ENCODE measurements at regions not wholly inside any gene's neighbourhood (a gene's known extent, or its start where the extent isn't known, plus 50 kb on each side); places are given as distances from the start of the nearest gene placed in this dataset.

GRCh38 chr4:3832536-3833220, 66.5 kb downstream of the ADRA2C start:
- no peak for DNase-seq

- no peak for DNase-seq
These were observed 67.3 kb downstream of the ADRA2C start for GRCh38 chr4:3833326-3833989.

DNA sequence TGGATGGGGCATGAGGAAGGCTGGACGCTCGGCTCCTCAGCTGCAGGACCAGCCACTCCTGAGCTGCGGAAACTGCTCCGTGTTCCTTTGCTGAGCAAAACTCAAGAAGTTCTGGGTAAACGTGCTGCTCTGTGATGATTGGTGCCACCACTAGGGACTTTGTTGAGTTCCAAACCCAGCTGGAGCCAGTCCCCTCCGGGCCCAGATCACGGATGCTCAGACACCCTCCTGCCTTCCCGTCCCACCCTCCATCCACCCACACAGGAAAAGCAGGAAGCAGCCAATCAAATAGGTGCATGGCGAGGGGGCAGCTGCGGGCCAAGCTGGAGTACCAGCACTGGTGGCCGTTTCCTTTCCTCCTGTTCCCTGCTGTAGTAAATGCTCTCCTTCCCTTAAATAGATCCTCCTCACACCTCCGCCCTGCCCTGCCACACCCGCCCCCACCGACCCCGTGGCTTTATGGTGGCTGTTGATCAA, 68.0 kb downstream of the ADRA2C start:
- no peak for DNase-seq

DNA sequence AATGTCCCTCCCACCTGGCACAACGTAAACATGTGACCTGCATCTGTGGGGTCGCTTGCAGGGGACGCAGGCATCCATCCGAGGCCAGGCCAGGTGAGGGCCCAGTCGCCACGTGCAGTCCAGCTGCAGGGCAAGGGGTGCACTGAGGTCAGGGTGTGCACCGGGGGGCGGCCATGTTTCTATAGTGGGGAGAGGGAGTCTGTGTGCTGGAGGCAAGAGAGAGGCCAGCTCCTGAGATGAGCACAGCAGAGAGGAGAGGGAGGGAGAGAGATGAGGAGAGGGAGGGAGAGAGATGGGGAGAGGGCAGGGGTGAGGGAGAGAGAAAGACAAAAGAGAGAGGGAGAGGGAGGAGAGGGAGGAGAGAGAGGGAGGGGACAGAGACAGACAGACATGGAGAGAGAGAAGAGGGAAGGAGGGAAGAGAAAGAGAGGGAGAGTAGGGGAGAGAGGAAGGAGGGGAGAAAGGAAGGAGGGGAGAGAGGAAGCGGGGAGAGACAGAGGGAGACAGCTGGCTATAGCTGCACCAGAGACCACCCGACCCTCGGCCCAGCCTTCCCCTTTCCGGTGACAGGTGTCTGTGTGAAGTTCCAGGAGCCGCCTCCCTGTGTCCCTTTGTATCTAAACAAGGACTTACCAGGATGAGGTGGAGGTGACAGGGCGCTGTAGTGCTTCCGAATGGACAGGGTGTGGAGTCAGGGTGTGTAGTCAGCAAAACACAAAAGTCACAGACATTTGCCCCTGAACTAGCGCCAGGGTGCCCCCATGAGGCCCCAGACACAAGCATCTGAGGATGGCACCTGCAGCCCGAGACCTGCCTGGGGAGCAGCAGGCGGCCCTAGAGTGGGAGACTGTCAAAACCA, 68.7 kb downstream of the ADRA2C start:
- DNase-seq: no peak

GRCh38 chr4:3835527-3836405, 69.6 kb downstream of the ADRA2C start:
- DNase-seq: no peak

- no peak for DNase-seq
These were observed 70.2 kb downstream of the ADRA2C start for GRCh38 chr4:3836406-3836755.

- no peak for DNase-seq
These were observed 70.8 kb downstream of the ADRA2C start for GRCh38 chr4:3836756-3837601.

GRCh38 chr4:3838437-3839380, 72.5 kb downstream of the ADRA2C start:
- no peak for DNase-seq

DNA sequence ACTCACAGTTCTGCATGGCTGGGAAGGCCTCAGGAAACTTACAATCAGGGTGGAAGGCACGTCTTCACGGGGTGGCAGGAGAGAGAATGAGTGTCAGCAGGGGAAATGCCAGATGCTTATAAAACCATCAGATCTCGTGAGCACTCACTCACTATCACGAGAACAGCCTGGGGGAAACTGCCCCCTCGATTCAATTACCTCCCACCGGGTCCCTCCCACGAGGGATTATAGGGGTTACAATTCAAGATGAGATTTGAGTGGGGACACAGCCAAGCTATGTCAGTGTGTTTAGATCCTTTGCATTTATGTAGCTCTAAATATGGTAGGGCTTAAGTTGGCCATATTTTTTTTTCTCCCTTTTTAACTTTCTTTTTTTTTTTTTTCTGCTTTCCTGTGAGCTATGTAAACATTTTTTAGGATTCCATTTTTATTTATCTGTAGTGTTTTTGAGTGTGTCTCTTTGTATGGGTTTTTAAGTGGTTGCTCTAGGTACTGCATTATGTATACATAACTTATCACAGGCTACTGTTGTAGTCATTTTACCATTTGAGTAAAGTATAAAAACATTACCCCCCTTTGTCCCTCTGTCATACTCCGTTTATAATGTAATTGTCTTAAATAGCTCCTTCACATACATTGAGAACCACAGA, 79.0 kb downstream of the ADRA2C start:
- DNase-seq: no peak

DNA sequence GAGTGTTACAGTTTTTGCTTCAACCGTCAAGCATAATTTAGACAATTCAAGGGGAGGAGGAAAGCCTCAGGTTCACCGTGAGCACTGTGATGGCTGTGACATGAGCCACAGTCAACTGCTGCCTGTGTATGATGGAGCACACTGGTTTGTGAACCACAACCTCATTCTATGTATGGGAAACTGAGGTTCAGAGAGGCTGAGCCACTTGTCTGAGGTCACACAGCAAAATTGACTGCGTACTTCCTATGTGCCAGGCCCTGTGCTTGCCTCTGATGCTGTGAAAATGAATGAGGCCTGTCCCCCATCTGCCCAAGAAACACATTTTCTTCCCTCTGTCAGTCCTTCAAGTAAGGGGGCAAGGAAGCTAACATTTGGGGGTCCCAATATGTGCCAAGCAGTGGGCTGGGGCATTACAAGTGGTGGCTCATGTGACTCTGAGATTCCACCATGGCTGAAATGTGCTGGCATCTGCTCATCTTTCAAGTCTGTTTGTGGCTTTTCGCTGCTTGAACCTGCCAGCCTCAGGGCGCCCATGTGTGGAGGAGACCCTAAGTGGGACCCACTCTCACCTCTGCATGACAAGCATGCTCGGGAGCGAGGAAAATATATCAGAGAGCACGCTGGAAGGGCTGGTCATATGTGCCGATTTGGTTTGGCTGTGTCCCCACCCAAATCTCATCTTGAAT, 79.7 kb downstream of the ADRA2C start:
- DNase-seq: no peak

DNA sequence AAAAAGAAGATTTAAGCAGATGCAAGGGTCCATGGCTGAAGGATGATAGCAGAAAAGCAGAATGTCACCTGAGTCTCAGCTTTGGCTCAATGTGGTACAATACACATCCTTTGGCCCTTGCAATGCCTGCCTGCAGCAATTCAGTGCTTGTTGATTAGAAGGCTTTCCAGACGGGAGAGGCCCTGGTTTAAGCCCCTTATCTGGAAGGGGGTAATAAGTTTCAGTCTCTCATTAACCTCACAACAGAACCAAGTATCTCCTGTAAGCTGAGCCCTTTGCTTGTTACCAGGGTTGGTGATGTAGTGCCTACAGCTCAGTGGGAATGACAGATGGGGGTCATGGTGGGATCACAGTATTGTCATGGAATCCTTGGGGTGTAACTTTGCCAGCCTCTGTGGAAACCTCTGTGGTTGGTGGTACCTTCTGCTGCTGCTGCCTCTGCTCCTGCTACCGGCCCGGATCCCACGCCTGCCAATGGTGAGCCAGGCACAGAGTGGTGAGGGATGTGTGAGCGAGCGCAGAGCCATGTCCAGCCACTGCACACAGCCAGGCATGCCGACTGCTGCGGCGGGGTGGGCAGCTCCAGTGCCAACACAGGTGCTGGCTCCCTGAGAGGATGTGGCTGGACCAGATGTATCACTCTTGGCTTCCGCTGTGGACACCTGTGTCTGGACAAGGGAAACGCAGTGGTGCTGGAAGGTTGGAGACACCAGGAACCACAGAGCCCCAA, 81.2 kb downstream of the ADRA2C start:
- no peak for DNase-seq

DNA sequence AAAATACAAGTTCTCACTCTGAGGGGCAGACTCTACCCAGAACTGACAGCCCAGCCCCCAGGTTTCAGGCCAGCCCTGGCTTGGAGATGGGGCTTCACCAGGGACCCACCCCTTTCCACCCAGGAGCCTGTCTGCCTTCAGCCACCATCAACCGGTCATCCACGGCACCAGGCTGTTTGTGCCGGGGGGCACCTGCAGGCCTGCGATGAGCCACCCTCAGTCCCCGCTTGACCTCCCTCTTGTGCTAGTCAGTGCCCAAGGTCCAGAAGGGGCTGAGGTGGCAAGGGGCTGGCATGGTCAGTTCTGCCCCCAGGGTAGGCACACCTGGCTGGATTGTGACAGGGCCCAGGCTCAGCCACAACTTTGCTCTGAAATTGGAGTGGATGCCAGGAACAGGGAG, 82.1 kb downstream of the ADRA2C start:
- DNase-seq: no peak

- DNase-seq: no peak
These were observed 83.0 kb downstream of the ADRA2C start for GRCh38 chr4:3849140-3849539.

- DNase-seq: no peak
These were observed 83.9 kb downstream of the ADRA2C start for GRCh38 chr4:3850128-3850527.

- peak; percentile 11 for DNase-seq
These were observed 85.0 kb downstream of the ADRA2C start for GRCh38 chr4:3851211-3851610.

GRCh38 chr4:3851881-3852280, 85.7 kb downstream of the ADRA2C start:
- DNase-seq: peak; percentile 58

GRCh38 chr4:3852309-3852708, 86.1 kb downstream of the ADRA2C start:
- DNase-seq: no peak

- DNase-seq: no peak
These were observed 86.5 kb downstream of the ADRA2C start for GRCh38 chr4:3852711-3853110.
